ENCODE measurements at regions not wholly inside any gene's neighbourhood (a gene's known extent, or its start where the extent isn't known, plus 50 kb on each side); places are given as distances from the start of the nearest gene placed in this dataset.

DNA sequence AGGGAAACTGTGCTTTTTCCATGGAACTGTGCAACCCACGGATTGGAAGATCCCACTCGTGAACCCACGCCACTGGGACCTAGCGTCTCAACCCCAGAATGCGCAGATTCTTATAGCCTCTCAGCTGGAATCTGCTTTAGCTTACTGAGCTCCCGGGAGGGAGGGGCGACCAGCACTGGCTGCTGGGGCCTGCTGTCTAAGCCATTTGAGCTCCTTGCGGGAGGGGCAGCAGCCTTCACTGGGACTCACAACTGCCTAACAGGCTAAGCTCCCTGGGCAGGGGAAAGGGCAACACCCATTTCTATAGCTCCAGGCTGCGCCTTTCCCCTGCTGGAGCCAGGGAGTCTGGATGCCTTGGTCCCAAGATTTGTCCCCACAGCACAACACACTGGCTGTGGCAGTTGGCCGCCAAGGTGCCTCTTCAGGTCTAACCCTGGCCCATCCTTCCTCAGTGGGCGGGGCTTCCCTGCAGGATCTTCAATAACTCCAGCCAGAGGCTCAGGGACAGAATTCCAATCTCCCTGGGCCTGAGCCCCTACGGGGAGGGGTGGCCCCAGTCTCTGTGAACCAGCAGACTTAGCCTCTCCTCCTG lies 451.7 kb upstream of the PITX2 start:
- no peak for TF ChIP-seq EZH2 (IDR thresholded peaks at IDR 0.05; ENCODE audit: low read length)
- no peak for TF ChIP-seq CTCF (optimal IDR thresholded peaks at IDR 0.05 in 1 of 3, IDR thresholded peaks at IDR 0.05 in 1 of 3, conservative IDR thresholded peaks at IDR 0.05 in 1 of 3; ENCODE audit: extremely low read depth in 1 of 3, insufficient read depth in 2 of 3, low read length in 3 of 3)

Measured in keratinocyte (primary cell).